H9 (cell line): ENCODE measurements at regions not wholly inside any gene's neighbourhood (a gene's known extent, or its start where the extent isn't known, plus 50 kb on each side); places are given as distances from the start of the nearest gene placed in this dataset.
A peak's percentile ranks its signal among the peaks of the same experiment; 100 is the strongest.

ENCODE experiments used
- DNase-seq: peaks from one replicate; pipeline ENCODE4 v3.0.0-alpha.2; 2017
- H2AFZ ChIP-seq: one replicate; pipeline ENCODE4 v1.6.1; 2013; ENCODE audit warnings: mild to moderate bottlenecking, low read length, control low read depth, moderate library complexity
- H2AK5ac ChIP-seq: 2 replicates; pipeline ENCODE4 v1.6.1; 2013; ENCODE audit warnings: low read length, control low read depth, mixed read lengths; ENCODE audit not compliant: insufficient read length
- H2BK120ac ChIP-seq: one replicate; pipeline ENCODE4 v1.6.1; 2013; ENCODE audit warnings: low read depth, mild to moderate bottlenecking, low read length, control low read depth, inconsistent platforms; ENCODE audit not compliant: poor library complexity, severe bottlenecking
- H2BK12ac ChIP-seq: 2 replicates; pipeline ENCODE4 v1.6.1; 2013; ENCODE audit warnings: low read length, control low read depth, mixed read lengths, low read depth; ENCODE audit not compliant: insufficient read length
- H2BK15ac ChIP-seq: 2 replicates; pipeline ENCODE4 v1.6.1; 2013; ENCODE audit warnings: low read depth, low read length, control low read depth
- H2BK20ac ChIP-seq: one replicate; pipeline ENCODE4 v1.6.1; 2013; ENCODE audit warnings: low read depth, mild to moderate bottlenecking, low read length, control low read depth, inconsistent platforms; ENCODE audit not compliant: poor library complexity, severe bottlenecking
- H2BK5ac ChIP-seq: 2 replicates; pipeline ENCODE4 v1.6.1; 2013; ENCODE audit warnings: low read length, control low read depth, mixed read lengths; ENCODE audit not compliant: insufficient read length
- H3K14ac ChIP-seq: 2 replicates; pipeline ENCODE4 v1.6.1; 2013; ENCODE audit warnings: low read length, control low read depth; ENCODE audit not compliant: insufficient read depth
- H3K18ac ChIP-seq: 2 replicates; pipeline ENCODE4 v1.6.1; 2013; ENCODE audit warnings: low read depth, mild to moderate bottlenecking, mixed read lengths, low read length, control low read depth; ENCODE audit not compliant: insufficient read length
- H3K23ac ChIP-seq: 2 replicates; pipeline ENCODE4 v1.6.1; 2013; ENCODE audit warnings: low read length, control low read depth, mixed read lengths, low read depth; ENCODE audit not compliant: insufficient read length
- H3K23me2 ChIP-seq: 2 replicates; pipeline ENCODE4 v1.6.1; 2013; ENCODE audit warnings: low read depth, mild to moderate bottlenecking, mixed read lengths, low read length, control low read depth; ENCODE audit not compliant: insufficient read length, poor library complexity, severe bottlenecking
- H3K27ac ChIP-seq: 2 replicates; pipeline ENCODE4 v1.5.1; 2013; ENCODE audit warnings: low read length, control low read depth, mixed read lengths, low read depth; ENCODE audit not compliant: insufficient read length
- H3K27me3 ChIP-seq: 2 replicates; pipeline ENCODE4 v1.6.1; 2013; ENCODE audit warnings: low read length, control low read depth, inconsistent platforms; ENCODE audit not compliant: insufficient read depth
- H3K4ac ChIP-seq: 2 replicates; pipeline ENCODE4 v1.6.1; 2013; ENCODE audit warnings: low read depth, mild to moderate bottlenecking, control low read depth, inconsistent platforms, low read length, moderate library complexity
- H3K4me1 ChIP-seq: 2 replicates; pipeline ENCODE4 v1.6.1; 2013; ENCODE audit warnings: low read length, control low read depth, inconsistent platforms; ENCODE audit not compliant: insufficient read depth
- H3K4me2 ChIP-seq: 2 replicates; pipeline ENCODE4 v1.6.1; 2013; ENCODE audit warnings: low read length, control low read depth, mixed read lengths; ENCODE audit not compliant: insufficient read length, insufficient read depth
- H3K56ac ChIP-seq: 2 replicates; pipeline ENCODE4 v1.6.1; 2013; ENCODE audit warnings: low read depth, mild to moderate bottlenecking, mixed read lengths, low read length, control low read depth; ENCODE audit not compliant: insufficient read length
- H3K79me1 ChIP-seq: 2 replicates; pipeline ENCODE4 v1.6.1; 2013; ENCODE audit warnings: low read depth, mild to moderate bottlenecking, moderate library complexity, low read length, control low read depth, inconsistent platforms; ENCODE audit not compliant: insufficient read depth, poor library complexity, severe bottlenecking
- H3K79me2 ChIP-seq: 2 replicates; pipeline ENCODE4 v1.6.1; 2013; ENCODE audit warnings: low read length, control low read depth, inconsistent platforms; ENCODE audit not compliant: insufficient read depth
- H3K9ac ChIP-seq: 2 replicates; pipeline ENCODE4 v1.6.1; 2013; ENCODE audit warnings: low read length, control low read depth, mixed read lengths; ENCODE audit not compliant: insufficient read length; ENCODE audit errors: extremely low read depth
- H3K9me3 ChIP-seq: one replicate; pipeline ENCODE4 v1.6.1; 2013; ENCODE audit warnings: low read depth, low read length, inconsistent platforms; ENCODE audit not compliant: control insufficient read depth
- H3T11ph ChIP-seq: one replicate; pipeline ENCODE4 v1.6.1; 2013; ENCODE audit warnings: mild to moderate bottlenecking, low read length, control low read depth, inconsistent platforms
- H4K20me1 ChIP-seq: one replicate; pipeline ENCODE4 v1.6.1; 2013; ENCODE audit not compliant: control insufficient read depth, insufficient read length, insufficient read depth
- H4K5ac ChIP-seq: 2 replicates; pipeline ENCODE4 v1.6.1; 2013; ENCODE audit warnings: low read depth, mild to moderate bottlenecking, mixed read lengths, low read length, control low read depth; ENCODE audit not compliant: insufficient read length
- H4K8ac ChIP-seq: replicated peaks from 2 replicates; pipeline ENCODE4 v1.6.1; 2013; ENCODE audit warnings: low read length, control low read depth, mixed read lengths, low read depth; ENCODE audit not compliant: insufficient read length
- H4K91ac ChIP-seq: 2 replicates; pipeline ENCODE4 v1.6.1; 2013; ENCODE audit warnings: low read depth, mild to moderate bottlenecking, moderate library complexity, mixed read lengths, low read length, control low read depth; ENCODE audit not compliant: insufficient read length
- H3K27ac Mint-ChIP-seq, 3 experiments: 2 replicates in 2 of 3; 3 replicates in 1 of 3; pipeline ENCODE4 v1.8.0; 2020 to 2021; ENCODE audit warnings: mixed read lengths in 3 of 3, mild to moderate bottlenecking in 1 of 3, moderate library complexity in 1 of 3
- H3K27me3 Mint-ChIP-seq: 2 replicates; pipeline ENCODE4 v1.8.0; 2021; ENCODE audit warnings: low read depth, mild to moderate bottlenecking, moderate library complexity, mixed read lengths
- H3K36me3 Mint-ChIP-seq, 3 experiments: 2 replicates in 2 of 3; 3 replicates in 1 of 3; pipeline ENCODE4 v1.8.0; 2020 to 2021; ENCODE audit warnings: low read depth in 3 of 3, mixed read lengths in 3 of 3; ENCODE audit not compliant: insufficient read depth in 1 of 3
- H3K4me1 Mint-ChIP-seq, 2 experiments: 2 replicates each; pipeline ENCODE4 v1.8.0; 2020; ENCODE audit warnings: mixed read lengths in 2 of 2
- H3K4me3 Mint-ChIP-seq, 2 experiments: 2 replicates in 1 of 2; 3 replicates in 1 of 2; pipeline ENCODE4 v1.8.0; 2020 to 2021; ENCODE audit warnings: mild to moderate bottlenecking in 2 of 2, mixed read lengths in 2 of 2, moderate library complexity in 1 of 2
- H3K9me3 Mint-ChIP-seq, 2 experiments: 2 replicates in 1 of 2; 3 replicates in 1 of 2; pipeline ENCODE4 v1.8.0; 2020; ENCODE audit warnings: mild to moderate bottlenecking in 2 of 2, mixed read lengths in 2 of 2, moderate library complexity in 1 of 2
- WGBS: extraction: QIAGEN DNeasy Blood & Tissue Kit; methylation state at CpG from one replicate; pipeline ENCODE4 v1.1.7; 2013; ENCODE audit warnings: missing lambda C conversion rate, low lambda C conversion rate, mixed read lengths; ENCODE audit not compliant: insufficient read length; ENCODE audit errors: extremely low coverage; 5-methylcytosine and 5-hydroxymethylcytosine counted together
- TF ChIP-seq, protein P1 (sequence below): fragments of 200-600 bp; sonication (generic); conservative IDR thresholded peaks from 3 replicates; pipeline ENCODE4 v1.8.0; 2021; ENCODE audit warnings: antibody characterized with exemption, mild to moderate bottlenecking

DNA sequence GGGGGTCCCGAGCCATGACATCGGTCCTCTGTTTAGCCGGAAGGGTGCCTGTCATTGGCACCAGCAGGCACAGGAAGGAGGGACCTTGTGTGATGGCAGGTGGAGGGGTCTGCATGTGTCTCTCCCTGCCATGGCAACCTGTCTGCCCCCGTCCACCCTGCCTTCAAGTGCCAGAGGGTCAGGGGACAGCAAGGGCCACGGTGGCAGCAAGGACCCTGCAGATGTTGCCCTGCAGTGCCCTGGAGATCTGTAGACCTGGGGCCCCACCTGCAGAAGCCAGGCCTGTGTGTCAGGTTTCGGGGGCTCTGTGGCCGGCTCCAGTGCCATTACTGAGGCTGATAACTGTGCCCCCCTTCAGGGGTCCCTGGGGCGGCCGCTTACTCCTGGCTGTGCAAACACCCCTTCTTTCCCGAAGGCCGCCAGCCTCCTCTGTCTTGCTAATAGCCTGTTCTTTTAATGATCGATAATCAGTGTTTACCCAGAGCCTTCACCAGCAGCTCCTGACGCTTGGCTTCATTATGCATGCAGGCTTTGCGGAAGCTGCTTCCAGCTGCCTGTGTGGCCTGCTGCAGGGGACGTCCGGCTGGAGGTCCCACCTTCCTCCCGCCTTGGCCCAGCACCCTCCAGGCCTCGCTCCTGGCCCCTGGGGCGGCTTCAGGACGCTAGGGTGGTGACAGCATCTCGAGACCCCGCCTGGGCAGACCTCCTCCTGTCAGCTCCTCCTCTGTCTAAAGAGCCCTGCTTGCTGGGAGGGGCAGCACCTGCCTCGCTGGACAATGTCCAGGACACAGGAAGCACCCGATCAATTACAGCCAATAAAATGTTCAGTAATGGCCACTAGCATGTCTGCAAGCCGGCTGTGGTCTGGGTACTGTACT lies 153.0 kb downstream of the KIF26A start:
- WGBS = no CpG with 5 or more reads among the region's 25 CpGs
- Histone ChIP-seq H2BK20ac (no peak overlapping the region), H3K79me1 (no peaks in the 10 kb centered on the region), H4K91ac (no peak overlapping the region), H3K4me1 (peaks cover 10% of the 10 kb centered on the region; the same call in 1 of the 2 replicates), H4K8ac (no peak overlapping the region), H3K56ac (no peak overlapping the region), H2AK5ac (no peak overlapping the region), H4K5ac (no peak overlapping the region), H3K27me3 (no peaks in the 10 kb centered on the region), H3K9me3 (no peaks in the 10 kb centered on the region), H3K27ac (no peak overlapping the region), H3K4ac (no peak overlapping the region), H3K23me2 (no peaks in the 10 kb centered on the region), H3K18ac (peak overlapping the region; percentile 57), H2BK12ac (no peak overlapping the region), H3K9ac (no peak overlapping the region), H4K20me1 (no peaks in the 10 kb centered on the region), H3K23ac (no peak overlapping the region), H2AFZ (no peak overlapping the region), H3K14ac (peak overlapping the region; percentile 70), H2BK120ac (no peak overlapping the region), H3K4me2 (no peak overlapping the region), H2BK5ac (no peak overlapping the region), H2BK15ac (no peak overlapping the region), H3K79me2 (no peaks in the 10 kb centered on the region), H3T11ph (no peak overlapping the region)
- Mint-ChIP-seq H3K9me3 (peaks cover 6 to 20% of the 10 kb centered on the region in 2 experiments; a peak in 3 of 5 replicates), H3K4me1 (peaks cover 40 to 43% of the 10 kb centered on the region in 2 experiments), H3K27me3 (peaks cover 4% of the 10 kb centered on the region; the same call in 1 of the 2 replicates), H3K4me3 (peak overlapping the region; percentile 17 to 61; a peak in 4 of 5 replicates), H3K27ac (no peak overlapping the region; a peak in 2 of 7 replicates), H3K36me3 (no peaks in the 10 kb centered on the region; a peak in 2 of 7 replicates)
- peak; percentile 86 for DNase-seq
- TF ChIP-seq, protein P1, sequence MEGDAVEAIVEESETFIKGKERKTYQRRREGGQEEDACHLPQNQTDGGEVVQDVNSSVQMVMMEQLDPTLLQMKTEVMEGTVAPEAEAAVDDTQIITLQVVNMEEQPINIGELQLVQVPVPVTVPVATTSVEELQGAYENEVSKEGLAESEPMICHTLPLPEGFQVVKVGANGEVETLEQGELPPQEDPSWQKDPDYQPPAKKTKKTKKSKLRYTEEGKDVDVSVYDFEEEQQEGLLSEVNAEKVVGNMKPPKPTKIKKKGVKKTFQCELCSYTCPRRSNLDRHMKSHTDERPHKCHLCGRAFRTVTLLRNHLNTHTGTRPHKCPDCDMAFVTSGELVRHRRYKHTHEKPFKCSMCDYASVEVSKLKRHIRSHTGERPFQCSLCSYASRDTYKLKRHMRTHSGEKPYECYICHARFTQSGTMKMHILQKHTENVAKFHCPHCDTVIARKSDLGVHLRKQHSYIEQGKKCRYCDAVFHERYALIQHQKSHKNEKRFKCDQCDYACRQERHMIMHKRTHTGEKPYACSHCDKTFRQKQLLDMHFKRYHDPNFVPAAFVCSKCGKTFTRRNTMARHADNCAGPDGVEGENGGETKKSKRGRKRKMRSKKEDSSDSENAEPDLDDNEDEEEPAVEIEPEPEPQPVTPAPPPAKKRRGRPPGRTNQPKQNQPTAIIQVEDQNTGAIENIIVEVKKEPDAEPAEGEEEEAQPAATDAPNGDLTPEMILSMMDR = no peak
